ENCODE measurements at regions not wholly inside any gene's neighbourhood (a gene's known extent, or its start where the extent isn't known, plus 50 kb on each side); places are given as distances from the start of the nearest gene placed in this dataset.

GRCh38 chr4:65139998-65140397 is 530.3 kb downstream of the EPHA5 start:
- in situ Hi-C loops (cut with HindIII; ENCODE audit: low sequenced_read_pairs) = no loop called here

GRCh38 chr4:65126200-65126599 is 544.1 kb downstream of the EPHA5 start:
- in situ Hi-C loops (cut with HindIII; ENCODE audit: low sequenced_read_pairs) = no loop called here

- in situ Hi-C loops (cut with HindIII; ENCODE audit: low sequenced_read_pairs) = no loop called here
Measured at GRCh38 chr4:65120287-65120686, 550.0 kb downstream of the EPHA5 start.

GRCh38 chr4:65102419-65102818 is 567.9 kb downstream of the EPHA5 start:
- in situ Hi-C loops (cut with HindIII; ENCODE audit: low sequenced_read_pairs) = no loop called here

GRCh38 chr4:65096630-65097029 is 573.7 kb downstream of the EPHA5 start:
- in situ Hi-C loops (cut with HindIII; ENCODE audit: low sequenced_read_pairs) = no loop called here

- in situ Hi-C loops (cut with HindIII; ENCODE audit: low sequenced_read_pairs) = no loop called here
Measured at GRCh38 chr4:65089666-65090065, 580.6 kb downstream of the EPHA5 start.

GRCh38 chr4:65083076-65083475 is 587.2 kb downstream of the EPHA5 start:
- in situ Hi-C loops (cut with HindIII; ENCODE audit: low sequenced_read_pairs) = no loop called here

GRCh38 chr4:65071564-65071963 is 598.7 kb downstream of the EPHA5 start:
- in situ Hi-C loops (cut with HindIII; ENCODE audit: low sequenced_read_pairs) = no loop called here

- in situ Hi-C loops (cut with HindIII; ENCODE audit: low sequenced_read_pairs) = no loop called here
Measured at GRCh38 chr4:65069177-65069576, 601.1 kb downstream of the EPHA5 start.

- in situ Hi-C loops (cut with HindIII; ENCODE audit: low sequenced_read_pairs) = no loop called here
Measured at GRCh38 chr4:65066106-65066505, 604.2 kb downstream of the EPHA5 start.

GRCh38 chr4:65063601-65064000 is 606.7 kb downstream of the EPHA5 start:
- in situ Hi-C loops (cut with HindIII; ENCODE audit: low sequenced_read_pairs) = no loop called here

GRCh38 chr4:65050786-65051185 is 619.5 kb downstream of the EPHA5 start:
- in situ Hi-C loops (cut with HindIII; ENCODE audit: low sequenced_read_pairs) = no loop called here

GRCh38 chr4:65046192-65047133 is 623.8 kb downstream of the EPHA5 start:
- in situ Hi-C loops (cut with HindIII; ENCODE audit: low sequenced_read_pairs) = no loop called here

GRCh38 chr4:65033899-65034298 is 624.6 kb upstream of the TECRL start:
- in situ Hi-C loops (cut with HindIII; ENCODE audit: low sequenced_read_pairs) = no loop called here

GRCh38 chr4:65028592-65028991 is 619.3 kb upstream of the TECRL start:
- in situ Hi-C loops (cut with HindIII; ENCODE audit: low sequenced_read_pairs) = no loop called here

GRCh38 chr4:65023883-65024670 is 614.8 kb upstream of the TECRL start:
- in situ Hi-C loops (cut with HindIII; ENCODE audit: low sequenced_read_pairs) = no loop called here

- in situ Hi-C loops (cut with HindIII; ENCODE audit: low sequenced_read_pairs) = no loop called here
Measured at GRCh38 chr4:65023081-65023480, 613.8 kb upstream of the TECRL start.

GRCh38 chr4:65021737-65022136 is 612.5 kb upstream of the TECRL start:
- in situ Hi-C loops (cut with HindIII; ENCODE audit: low sequenced_read_pairs) = no loop called here

- in situ Hi-C loops (cut with HindIII; ENCODE audit: low sequenced_read_pairs) = no loop called here
Measured at GRCh38 chr4:65021149-65021548, 611.9 kb upstream of the TECRL start.

- in situ Hi-C loops (cut with HindIII; ENCODE audit: low sequenced_read_pairs) = no loop called here
Measured at GRCh38 chr4:65019775-65020174, 610.5 kb upstream of the TECRL start.

GRCh38 chr4:65018313-65018712 is 609.1 kb upstream of the TECRL start:
- in situ Hi-C loops (cut with HindIII; ENCODE audit: low sequenced_read_pairs) = no loop called here

GRCh38 chr4:65014078-65014477 is 604.8 kb upstream of the TECRL start:
- in situ Hi-C loops (cut with HindIII; ENCODE audit: low sequenced_read_pairs) = no loop called here

Data from DLD1 (cell line).